GM23338 (cell line): ENCODE measurements at regions not wholly inside any gene's neighbourhood (a gene's known extent, or its start where the extent isn't known, plus 50 kb on each side); places are given as distances from the start of the nearest gene placed in this dataset.

Source experiments
- ATAC-seq: fragments of 200-7000 bp; cut with Tn5 transposase; 3 replicates; pipeline ENCODE4 v1.9.1; 2020
- DNase-seq: peaks from one replicate; pipeline ENCODE4 v3.0.0-alpha.2; 2015; ENCODE audit warnings: low spot score
- H2AFZ ChIP-seq: fragments of 200-600 bp; sonication (generic); 2 replicates; pipeline ENCODE4 v1.8.0; 2016; ENCODE audit warnings: antibody characterized with exemption, mild to moderate bottlenecking, moderate library complexity
- H3F3A ChIP-seq: fragments of 200-600 bp; sonication (generic); replicated peaks from 2 replicates; pipeline ENCODE4 v1.8.0; 2017; ENCODE audit warnings: antibody characterized with exemption, mixed run types, low read depth
- H3K27ac ChIP-seq: fragments of 200-600 bp; sonication (generic); 2 replicates; pipeline ENCODE4 v1.6.1; 2016; ENCODE audit warnings: low read depth
- H3K27me3 ChIP-seq: fragments of 200-600 bp; sonication (generic); 2 replicates; pipeline ENCODE4 v1.8.0; 2016; ENCODE audit warnings: mild to moderate bottlenecking, mixed run types, moderate library complexity; ENCODE audit not compliant: insufficient read depth
- H3K36me3 ChIP-seq: fragments of 200-600 bp; sonication (generic); 2 replicates; pipeline ENCODE4 v1.8.0; 2016; ENCODE audit warnings: mild to moderate bottlenecking; ENCODE audit not compliant: insufficient read depth
- H3K4me1 ChIP-seq: fragments of 200-600 bp; sonication (generic); 2 replicates; pipeline ENCODE4 v1.8.0; 2016; ENCODE audit warnings: mild to moderate bottlenecking, moderate library complexity; ENCODE audit not compliant: insufficient read depth
- H3K4me2 ChIP-seq: fragments of 200-600 bp; sonication (generic); 2 replicates; pipeline ENCODE4 v1.7.1; 2017; ENCODE audit warnings: mixed run types
- H3K4me3 ChIP-seq: fragments of 200-600 bp; sonication (generic); 2 replicates; pipeline ENCODE4 v1.6.1; 2016; ENCODE audit warnings: mixed run types
- H3K79me2 ChIP-seq: fragments of 200-600 bp; sonication (generic); replicated peaks from 2 replicates; pipeline ENCODE4 v1.8.0; 2017; ENCODE audit warnings: mild to moderate bottlenecking; ENCODE audit not compliant: insufficient read depth
- H3K9me2 ChIP-seq: fragments of 200-600 bp; sonication (generic); 2 replicates; pipeline ENCODE4 v1.8.0; 2017; ENCODE audit not compliant: insufficient read depth
- H4K20me1 ChIP-seq: fragments of 200-600 bp; sonication (generic); replicated peaks from 2 replicates; pipeline ENCODE4 v1.8.0; 2017; ENCODE audit warnings: mild to moderate bottlenecking; ENCODE audit not compliant: insufficient read depth
- H3K27ac Mint-ChIP-seq: 2 replicates; pipeline ENCODE4 v1.8.0; 2020; ENCODE audit warnings: inconsistent platforms, mild to moderate bottlenecking, moderate library complexity, mixed read lengths
- H3K27me3 Mint-ChIP-seq: 3 replicates; pipeline ENCODE4 v1.8.0; 2022; ENCODE audit warnings: low read depth, mild to moderate bottlenecking, moderate library complexity, mixed read lengths, inconsistent platforms; ENCODE audit not compliant: insufficient read depth, poor library complexity
- H3K36me3 Mint-ChIP-seq: 3 replicates; pipeline ENCODE4 v1.8.0; 2021; ENCODE audit warnings: low read depth, mild to moderate bottlenecking, inconsistent platforms, moderate library complexity, mixed read lengths
- H3K4me1 Mint-ChIP-seq: 3 replicates; pipeline ENCODE4 v1.8.0; 2020; ENCODE audit warnings: mild to moderate bottlenecking, inconsistent platforms, mixed read lengths
- H3K4me3 Mint-ChIP-seq: 3 replicates; pipeline ENCODE4 v1.8.0; 2021; ENCODE audit warnings: moderate library complexity, mild to moderate bottlenecking, inconsistent platforms, mixed read lengths
- H3K9me3 Mint-ChIP-seq: 3 replicates; pipeline ENCODE4 v1.8.0; 2020; ENCODE audit warnings: moderate library complexity, mild to moderate bottlenecking, inconsistent platforms, mixed read lengths
- EZH2 ChIP-seq: fragments of 200-600 bp; sonication (generic); IDR thresholded peaks from one replicate; pipeline ENCODE4 v1.8.0; 2017; ENCODE audit warnings: antibody characterized with exemption, mild to moderate bottlenecking, low read depth; ENCODE audit not compliant: unreplicated experiment
- STAT1 ChIP-seq: IDR thresholded peaks from one replicate; pipeline ENCODE4 v1.6.1; 2016; ENCODE audit warnings: antibody characterized with exemption; ENCODE audit not compliant: unreplicated experiment
- TF ChIP-seq, protein P1 (sequence below), 2 experiments: fragments of 200-600 bp in 1 of 2; sonication (generic) in 1 of 2; conservative IDR thresholded peaks; 2 replicates each; pipeline versions ENCODE4 v1.5.1 to v1.6.1; 2016 to 2017; ENCODE audit warnings: antibody characterized with exemption in 2 of 2, low read depth in 2 of 2, mild to moderate bottlenecking in 2 of 2, moderate library complexity in 1 of 2
- TF ChIP-seq, protein P2 (sequence below): fragments of 250-450 bp; sonication (Bioruptor Pico); IDR thresholded peaks from 2 replicates; pipeline ENCODE4 v1.5.0; 2020; ENCODE audit warnings: mild to moderate bottlenecking, moderate library complexity

DNA sequence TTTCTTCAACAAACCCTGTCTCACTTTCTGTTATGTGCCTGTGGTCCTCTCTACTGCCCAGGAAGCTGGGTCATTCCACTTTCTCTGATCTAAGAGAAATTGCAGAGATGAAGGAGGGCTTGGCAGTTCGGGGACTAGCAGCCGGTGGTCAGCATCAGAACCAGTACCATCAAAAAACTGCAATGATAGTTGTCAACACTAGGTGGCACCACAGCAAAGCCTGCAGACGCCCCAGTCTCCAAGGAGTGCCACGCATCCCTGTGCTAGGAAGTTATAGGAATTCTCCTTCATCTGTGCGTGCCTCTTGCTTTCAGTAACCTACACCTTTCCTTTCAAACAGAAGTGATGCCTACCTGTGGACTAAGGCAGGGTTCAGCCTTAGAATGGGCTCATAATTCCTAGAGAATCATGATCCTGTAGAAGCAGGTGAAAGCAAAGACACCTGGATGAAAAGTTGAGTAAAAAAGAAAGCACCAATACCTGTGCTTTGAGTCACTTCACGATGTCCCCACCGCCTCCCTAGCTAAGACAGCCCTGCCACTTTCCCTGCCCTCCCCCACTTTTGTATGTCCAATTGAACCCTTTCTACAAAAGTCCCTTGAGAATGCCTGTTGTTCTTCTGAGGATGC is 129.2 kb downstream of the ADAMTS1 start:
- Mint-ChIP-seq H3K27ac (no peak overlapping the region), H3K9me3 (no peaks in the 10 kb centered on the region), H3K36me3 (no peaks in the 10 kb centered on the region), H3K4me1 (peaks cover 2% of the 10 kb centered on the region), H3K27me3 (peaks cover 4% of the 10 kb centered on the region), H3K4me3 (no peak overlapping the region)
- H3K79me2 ChIP-seq, result no peaks in the 10 kb centered on the region
- no peak overlapping the region for H3K27ac ChIP-seq
- H3K4me3 ChIP-seq, result no peak overlapping the region
- peak overlapping the region; percentile 90 for H2AFZ ChIP-seq
- peak; percentile 87 for DNase-seq
- ATAC-seq, result peak; percentile 99
- no peaks in the 10 kb centered on the region for H3K27me3 ChIP-seq
- H3F3A ChIP-seq, result no peaks in the 10 kb centered on the region
- no peaks in the 10 kb centered on the region for H3K9me2 ChIP-seq
- TF ChIP-seq, protein P1, sequence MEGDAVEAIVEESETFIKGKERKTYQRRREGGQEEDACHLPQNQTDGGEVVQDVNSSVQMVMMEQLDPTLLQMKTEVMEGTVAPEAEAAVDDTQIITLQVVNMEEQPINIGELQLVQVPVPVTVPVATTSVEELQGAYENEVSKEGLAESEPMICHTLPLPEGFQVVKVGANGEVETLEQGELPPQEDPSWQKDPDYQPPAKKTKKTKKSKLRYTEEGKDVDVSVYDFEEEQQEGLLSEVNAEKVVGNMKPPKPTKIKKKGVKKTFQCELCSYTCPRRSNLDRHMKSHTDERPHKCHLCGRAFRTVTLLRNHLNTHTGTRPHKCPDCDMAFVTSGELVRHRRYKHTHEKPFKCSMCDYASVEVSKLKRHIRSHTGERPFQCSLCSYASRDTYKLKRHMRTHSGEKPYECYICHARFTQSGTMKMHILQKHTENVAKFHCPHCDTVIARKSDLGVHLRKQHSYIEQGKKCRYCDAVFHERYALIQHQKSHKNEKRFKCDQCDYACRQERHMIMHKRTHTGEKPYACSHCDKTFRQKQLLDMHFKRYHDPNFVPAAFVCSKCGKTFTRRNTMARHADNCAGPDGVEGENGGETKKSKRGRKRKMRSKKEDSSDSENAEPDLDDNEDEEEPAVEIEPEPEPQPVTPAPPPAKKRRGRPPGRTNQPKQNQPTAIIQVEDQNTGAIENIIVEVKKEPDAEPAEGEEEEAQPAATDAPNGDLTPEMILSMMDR (conservative IDR thresholded peaks at IDR 0.05; ENCODE audit: low read depth in 2 of 2), result peak; percentile 78 to 81
- TF ChIP-seq, protein P2, sequence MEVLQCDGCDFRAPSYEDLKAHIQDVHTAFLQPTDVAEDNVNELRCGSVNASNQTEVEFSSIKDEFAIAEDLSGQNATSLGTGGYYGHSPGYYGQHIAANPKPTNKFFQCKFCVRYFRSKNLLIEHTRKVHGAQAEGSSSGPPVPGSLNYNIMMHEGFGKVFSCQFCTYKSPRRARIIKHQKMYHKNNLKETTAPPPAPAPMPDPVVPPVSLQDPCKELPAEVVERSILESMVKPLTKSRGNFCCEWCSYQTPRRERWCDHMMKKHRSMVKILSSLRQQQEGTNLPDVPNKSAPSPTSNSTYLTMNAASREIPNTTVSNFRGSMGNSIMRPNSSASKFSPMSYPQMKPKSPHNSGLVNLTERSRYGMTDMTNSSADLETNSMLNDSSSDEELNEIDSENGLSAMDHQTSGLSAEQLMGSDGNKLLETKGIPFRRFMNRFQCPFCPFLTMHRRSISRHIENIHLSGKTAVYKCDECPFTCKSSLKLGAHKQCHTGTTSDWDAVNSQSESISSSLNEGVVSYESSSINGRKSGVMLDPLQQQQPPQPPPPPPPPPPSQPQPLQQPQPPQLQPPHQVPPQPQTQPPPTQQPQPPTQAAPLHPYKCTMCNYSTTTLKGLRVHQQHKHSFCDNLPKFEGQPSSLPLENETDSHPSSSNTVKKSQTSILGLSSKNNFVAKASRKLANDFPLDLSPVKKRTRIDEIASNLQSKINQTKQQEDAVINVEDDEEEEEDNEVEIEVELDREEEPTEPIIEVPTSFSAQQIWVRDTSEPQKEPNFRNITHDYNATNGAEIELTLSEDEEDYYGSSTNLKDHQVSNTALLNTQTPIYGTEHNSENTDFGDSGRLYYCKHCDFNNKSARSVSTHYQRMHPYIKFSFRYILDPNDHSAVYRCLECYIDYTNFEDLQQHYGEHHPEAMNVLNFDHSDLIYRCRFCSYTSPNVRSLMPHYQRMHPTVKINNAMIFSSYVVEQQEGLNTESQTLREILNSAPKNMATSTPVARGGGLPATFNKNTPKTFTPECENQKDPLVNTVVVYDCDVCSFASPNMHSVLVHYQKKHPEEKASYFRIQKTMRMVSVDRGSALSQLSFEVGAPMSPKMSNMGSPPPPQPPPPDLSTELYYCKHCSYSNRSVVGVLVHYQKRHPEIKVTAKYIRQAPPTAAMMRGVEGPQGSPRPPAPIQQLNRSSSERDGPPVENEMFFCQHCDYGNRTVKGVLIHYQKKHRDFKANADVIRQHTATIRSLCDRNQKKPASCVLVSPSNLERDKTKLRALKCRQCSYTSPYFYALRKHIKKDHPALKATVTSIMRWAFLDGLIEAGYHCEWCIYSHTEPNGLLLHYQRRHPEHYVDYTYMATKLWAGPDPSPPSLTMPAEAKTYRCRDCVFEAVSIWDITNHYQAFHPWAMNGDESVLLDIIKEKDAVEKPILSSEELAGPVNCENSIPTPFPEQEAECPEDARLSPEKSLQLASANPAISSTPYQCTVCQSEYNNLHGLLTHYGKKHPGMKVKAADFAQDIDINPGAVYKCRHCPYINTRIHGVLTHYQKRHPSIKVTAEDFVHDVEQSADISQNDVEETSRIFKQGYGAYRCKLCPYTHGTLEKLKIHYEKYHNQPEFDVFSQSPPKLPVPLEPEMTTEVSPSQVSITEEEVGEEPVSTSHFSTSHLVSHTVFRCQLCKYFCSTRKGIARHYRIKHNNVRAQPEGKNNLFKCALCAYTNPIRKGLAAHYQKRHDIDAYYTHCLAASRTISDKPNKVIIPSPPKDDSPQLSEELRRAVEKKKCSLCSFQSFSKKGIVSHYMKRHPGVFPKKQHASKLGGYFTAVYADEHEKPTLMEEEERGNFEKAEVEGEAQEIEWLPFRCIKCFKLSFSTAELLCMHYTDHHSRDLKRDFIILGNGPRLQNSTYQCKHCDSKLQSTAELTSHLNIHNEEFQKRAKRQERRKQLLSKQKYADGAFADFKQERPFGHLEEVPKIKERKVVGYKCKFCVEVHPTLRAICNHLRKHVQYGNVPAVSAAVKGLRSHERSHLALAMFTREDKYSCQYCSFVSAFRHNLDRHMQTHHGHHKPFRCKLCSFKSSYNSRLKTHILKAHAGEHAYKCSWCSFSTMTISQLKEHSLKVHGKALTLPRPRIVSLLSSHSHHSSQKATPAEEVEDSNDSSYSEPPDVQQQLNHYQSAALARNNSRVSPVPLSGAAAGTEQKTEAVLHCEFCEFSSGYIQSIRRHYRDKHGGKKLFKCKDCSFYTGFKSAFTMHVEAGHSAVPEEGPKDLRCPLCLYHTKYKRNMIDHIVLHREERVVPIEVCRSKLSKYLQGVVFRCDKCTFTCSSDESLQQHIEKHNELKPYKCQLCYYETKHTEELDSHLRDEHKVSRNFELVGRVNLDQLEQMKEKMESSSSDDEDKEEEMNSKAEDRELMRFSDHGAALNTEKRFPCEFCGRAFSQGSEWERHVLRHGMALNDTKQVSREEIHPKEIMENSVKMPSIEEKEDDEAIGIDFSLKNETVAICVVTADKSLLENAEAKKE (CRISPR knock-in tag), result no peak
- no peaks in the 10 kb centered on the region for H3K4me1 ChIP-seq
- H3K36me3 ChIP-seq, result no peaks in the 10 kb centered on the region
- no peak overlapping the region for H3K4me2 ChIP-seq
- H4K20me1 ChIP-seq, result no peaks in the 10 kb centered on the region

DNA sequence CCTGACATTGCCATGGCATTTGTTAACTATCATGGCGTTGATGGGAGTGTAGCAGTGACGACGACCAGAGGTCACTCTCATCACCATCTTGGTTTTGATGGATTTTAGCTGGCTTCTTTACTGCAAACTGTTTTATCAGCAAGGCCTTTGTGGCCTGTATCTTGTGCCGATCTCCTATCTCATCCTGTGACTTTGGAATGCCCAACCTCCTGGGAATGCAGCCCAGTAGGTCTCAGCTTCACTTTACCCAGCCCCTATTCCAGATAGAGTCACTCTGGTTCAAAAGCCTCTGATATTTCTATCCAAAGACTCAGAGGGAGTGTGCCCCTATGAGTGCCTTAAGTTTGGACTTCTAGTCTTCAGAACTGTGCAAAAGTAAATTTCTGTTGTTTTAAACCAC is 130.1 kb downstream of the ADAMTS1 start:
- no peaks in the 10 kb centered on the region for H3K27me3 ChIP-seq
- ATAC-seq (no peak), DNase-seq (no peak)
- Mint-ChIP-seq H3K27me3 (peaks cover 4% of the 10 kb centered on the region), H3K9me3 (no peaks in the 10 kb centered on the region), H3K27ac (no peak overlapping the region), H3K4me3 (no peak overlapping the region), H3K36me3 (no peaks in the 10 kb centered on the region), H3K4me1 (peaks cover 11% of the 10 kb centered on the region)
- H3K36me3 ChIP-seq, result no peaks in the 10 kb centered on the region
- no peak overlapping the region for H3K4me3 ChIP-seq
- H3K27ac ChIP-seq, result no peak overlapping the region
- peaks cover 5% of the 10 kb centered on the region; the same call in 1 of the 2 replicates for H3K4me1 ChIP-seq
- H3F3A ChIP-seq, result no peaks in the 10 kb centered on the region
- no peak overlapping the region for H3K4me2 ChIP-seq
- H4K20me1 ChIP-seq, result no peaks in the 10 kb centered on the region
- no peak overlapping the region for H2AFZ ChIP-seq
- no peaks in the 10 kb centered on the region for H3K9me2 ChIP-seq
- no peaks in the 10 kb centered on the region for H3K79me2 ChIP-seq
- TF ChIP-seq EZH2 (no peak), STAT1 (no peak)
